HG02588 (cell line): ENCODE measurements at regions not wholly inside any gene's neighbourhood (a gene's known extent, or its start where the extent isn't known, plus 50 kb on each side); places are given as distances from the start of the nearest gene placed in this dataset.

ENCODE experiments used
- ATAC-seq: cut with Tn5 transposase; IDR thresholded peaks from one replicate; pipeline ENCODE4 v1.9.1; 2021; ENCODE audit warnings: mild to moderate bottlenecking, moderate library complexity; ENCODE audit not compliant: unreplicated experiment

GRCh38 chr1:14128096-14128495 lies 428.1 kb downstream of the PRDM2 start:
- ATAC-seq, result no peak

GRCh38 chr1:14129009-14129408 lies 429.0 kb downstream of the PRDM2 start:
- ATAC-seq, result no peak

- ATAC-seq, result no peak
Observed at GRCh38 chr1:14135070-14135469, 435.1 kb downstream of the PRDM2 start.

GRCh38 chr1:14136152-14136763 lies 436.3 kb downstream of the PRDM2 start:
- no peak for ATAC-seq

GRCh38 chr1:14136881-14137280 lies 436.9 kb downstream of the PRDM2 start:
- ATAC-seq, result no peak

GRCh38 chr1:14137411-14138134 lies 437.6 kb downstream of the PRDM2 start:
- ATAC-seq, result no peak

- ATAC-seq, result no peak
Observed at GRCh38 chr1:14138135-14138506, 438.1 kb downstream of the PRDM2 start.

GRCh38 chr1:14138687-14139086 lies 438.7 kb downstream of the PRDM2 start:
- no peak for ATAC-seq

GRCh38 chr1:14140831-14141401 lies 440.9 kb downstream of the PRDM2 start:
- ATAC-seq, result no peak

- ATAC-seq, result no peak
Observed at GRCh38 chr1:14141656-14142055, 441.7 kb downstream of the PRDM2 start.

- no peak for ATAC-seq
Observed at GRCh38 chr1:14142397-14143100, 442.6 kb downstream of the PRDM2 start.

GRCh38 chr1:14143777-14144176 lies 443.8 kb downstream of the PRDM2 start:
- ATAC-seq, result no peak

GRCh38 chr1:14148526-14148925 lies 448.5 kb downstream of the PRDM2 start:
- ATAC-seq, result no peak

GRCh38 chr1:14149431-14149830 lies 449.1 kb upstream of the KAZN start:
- no peak for ATAC-seq

- ATAC-seq, result no peak
Observed at GRCh38 chr1:14156543-14156942, 441.9 kb upstream of the KAZN start.

- ATAC-seq, result no peak
Observed at GRCh38 chr1:14160781-14161180, 437.7 kb upstream of the KAZN start.

- ATAC-seq, result no peak
Observed at GRCh38 chr1:14163246-14163645, 435.2 kb upstream of the KAZN start.

- ATAC-seq, result no peak
Observed at GRCh38 chr1:14165371-14165801, 433.1 kb upstream of the KAZN start.

GRCh38 chr1:14167884-14168283 lies 430.6 kb upstream of the KAZN start:
- no peak for ATAC-seq

GRCh38 chr1:14168326-14169063 lies 430.0 kb upstream of the KAZN start:
- no peak for ATAC-seq

- no peak for ATAC-seq
Observed at GRCh38 chr1:14173598-14173997, 424.9 kb upstream of the KAZN start.
